Suppressor macrophage treated with lipopolysaccharide for 4 hours (primary cell): ENCODE measurements at regions not wholly inside any gene's neighbourhood (a gene's known extent, or its start where the extent isn't known, plus 50 kb on each side); places are given as distances from the start of the nearest gene placed in this dataset.
"Not testable (repeated sequence)": the region's sequence is repeated elsewhere in the genome, so short reads cannot be mapped to it uniquely, and the experiment has no call there.

Experiments
- DNase-seq: peaks from one replicate; pipeline ENCODE4 v3.0.0-alpha.2; 2020

- no peak for DNase-seq
These were observed 224.0 kb upstream of the FERD3L start for GRCh38 chr7:19369182-19369581.

DNA sequence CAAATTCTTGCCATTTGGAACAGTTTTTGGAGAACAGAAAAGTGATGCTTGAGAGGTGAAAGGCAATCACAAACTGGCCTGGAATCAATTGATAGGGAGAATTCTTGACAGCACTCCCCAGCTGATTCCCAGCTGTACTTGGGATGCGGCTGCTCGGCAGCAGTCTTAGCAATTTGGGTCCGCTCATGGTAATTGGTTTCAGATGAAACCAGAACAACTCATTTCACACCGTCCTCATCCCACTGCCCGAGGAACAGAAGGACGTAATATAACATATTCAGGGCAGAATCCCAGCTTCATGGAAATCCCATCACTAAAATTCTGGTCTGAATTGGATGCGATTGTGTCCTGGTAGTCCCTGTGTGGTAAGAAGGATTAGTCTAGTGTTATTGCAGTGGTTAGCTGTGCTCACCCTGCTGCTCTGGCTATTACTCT, 223.3 kb upstream of the FERD3L start:
- no peak for DNase-seq

- DNase-seq = no peak
These were observed 219.7 kb upstream of the FERD3L start for GRCh38 chr7:19364950-19365349.

- DNase-seq = no peak
These were observed 216.9 kb upstream of the FERD3L start for GRCh38 chr7:19362099-19362498.

GRCh38 chr7:19353180-19353579, 208.0 kb upstream of the FERD3L start:
- DNase-seq = no peak

DNA sequence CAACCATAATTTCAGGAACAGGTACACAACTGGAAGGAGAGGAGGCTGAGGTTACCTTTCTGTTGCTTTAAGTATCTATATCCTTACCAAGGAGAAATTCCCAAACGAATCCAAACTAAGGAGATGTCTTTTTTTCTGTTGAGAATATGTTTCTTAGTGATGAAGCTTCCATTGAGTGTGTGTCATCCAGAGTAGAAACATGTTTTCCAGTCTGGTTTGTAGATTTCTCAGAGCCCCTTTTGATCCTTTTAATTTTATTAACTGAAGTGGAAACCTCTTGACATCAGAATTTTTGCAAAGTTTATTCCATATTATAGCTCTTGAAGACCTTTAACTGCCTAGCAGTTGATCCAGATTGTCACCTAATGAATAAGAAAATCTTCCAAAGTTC, 207.1 kb upstream of the FERD3L start:
- no peak for DNase-seq

DNA sequence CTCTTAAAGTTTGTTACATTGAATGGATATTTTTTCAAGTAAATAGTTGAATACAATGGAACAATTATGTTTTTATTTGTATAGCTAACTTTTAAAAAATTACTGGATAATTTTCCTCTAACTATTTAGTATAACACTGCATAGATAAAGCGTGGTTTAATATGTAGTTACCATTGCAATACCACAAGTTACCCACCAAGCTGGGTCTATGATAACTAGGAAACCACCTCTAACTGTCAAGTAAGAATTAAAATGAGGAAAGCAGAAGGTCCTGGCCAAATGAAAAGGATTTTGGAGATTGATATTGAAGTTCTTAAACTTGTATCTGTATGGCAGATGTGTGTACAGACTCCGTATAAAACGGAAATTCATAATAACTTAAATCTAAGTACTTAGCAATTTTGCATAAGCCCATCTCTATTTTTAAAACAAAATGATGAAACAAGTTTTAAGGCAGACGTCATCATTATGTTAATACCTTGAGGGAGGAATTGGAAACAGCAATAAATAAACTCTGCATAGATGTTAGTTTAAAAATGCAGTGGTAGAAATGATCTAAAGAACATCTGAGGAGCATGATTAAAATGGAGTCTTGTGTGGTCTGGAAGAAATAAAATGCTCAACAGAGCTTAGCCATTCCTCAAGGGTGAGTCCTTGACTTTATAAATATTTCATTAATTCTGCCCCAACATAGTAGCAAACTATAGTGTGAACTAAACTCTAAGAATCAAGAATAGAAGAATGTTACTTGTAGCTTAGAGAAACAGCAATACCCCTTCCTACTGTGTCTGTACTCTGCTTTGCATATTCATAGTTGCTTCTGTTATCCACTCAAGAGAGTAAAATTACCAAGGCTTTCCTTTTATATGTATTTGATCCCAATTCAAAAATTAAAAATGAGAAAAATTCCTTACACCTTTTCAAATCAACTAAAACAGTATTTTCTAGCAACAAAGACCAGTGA, 206.4 kb upstream of the FERD3L start:
- DNase-seq = no peak

DNA sequence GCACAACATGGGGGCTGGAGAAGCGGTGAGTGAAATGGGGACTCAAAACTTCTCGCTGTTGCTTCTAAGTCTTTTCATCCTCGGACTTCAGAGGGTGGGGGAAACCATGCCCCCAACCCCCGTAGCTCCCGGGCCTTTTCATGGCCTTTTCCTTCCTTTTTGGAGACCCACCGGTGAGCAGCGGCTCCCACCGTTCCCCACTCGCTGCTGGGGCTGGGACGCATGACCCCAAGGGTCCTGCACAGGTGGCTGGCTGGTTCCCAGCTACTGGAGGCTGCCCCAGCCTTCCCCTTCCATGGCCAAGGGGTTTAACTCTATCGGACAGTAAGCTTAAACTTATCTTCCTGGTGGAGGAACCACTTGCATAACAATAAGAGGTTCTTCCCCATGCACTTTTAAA, 194.3 kb upstream of the FERD3L start:
- no peak for DNase-seq

DNA sequence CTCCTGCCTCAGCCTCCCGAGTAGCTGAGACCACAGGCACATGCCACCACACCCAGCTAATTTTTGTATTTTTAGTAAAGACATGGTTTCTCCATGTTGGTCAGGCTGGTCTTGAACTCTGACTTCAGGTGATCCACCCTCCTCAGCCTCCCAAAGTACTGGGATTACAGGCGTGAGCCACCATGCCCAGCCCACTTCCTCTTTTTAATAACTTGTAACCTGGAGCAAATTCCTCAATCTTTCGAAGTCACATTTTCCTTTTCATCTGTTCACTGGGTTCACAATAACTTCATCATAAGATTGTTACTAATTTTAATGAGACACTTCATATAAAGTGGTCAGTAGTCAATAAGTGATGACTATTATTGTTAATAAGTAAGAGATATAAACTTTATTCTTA, 193.3 kb upstream of the FERD3L start:
- DNase-seq = not testable (repeated sequence)

DNA sequence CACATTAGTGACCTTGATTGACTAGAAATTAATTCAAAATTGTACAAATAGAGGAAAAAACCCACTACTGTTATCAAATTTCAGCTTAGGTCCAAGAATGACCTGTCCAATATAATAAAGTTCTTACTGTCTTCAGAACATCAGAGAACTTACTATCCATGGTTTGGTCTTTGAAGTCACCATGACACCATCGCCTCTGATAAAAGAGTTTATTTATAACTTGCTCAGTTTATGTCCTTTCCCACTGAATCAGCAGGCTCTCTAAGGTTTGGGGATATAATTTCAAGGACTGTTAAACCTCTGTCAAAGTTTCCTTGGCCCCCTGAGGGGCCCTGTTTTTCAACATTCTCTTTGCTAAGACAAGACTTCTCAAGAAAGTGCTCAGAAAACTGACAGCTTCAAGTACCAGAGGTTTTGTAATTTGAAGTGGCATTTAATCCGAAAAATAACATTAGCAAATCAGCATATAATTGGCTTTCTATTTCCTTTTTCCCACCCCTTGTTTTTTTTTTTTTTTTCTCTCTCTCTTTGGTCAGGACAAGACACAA, 191.7 kb upstream of the FERD3L start:
- no peak for DNase-seq

- no peak for DNase-seq
These were observed 188.5 kb upstream of the FERD3L start for GRCh38 chr7:19333706-19334105.

GRCh38 chr7:19327018-19327417, 181.8 kb upstream of the FERD3L start:
- DNase-seq = no peak

GRCh38 chr7:19322002-19322401, 176.8 kb upstream of the FERD3L start:
- DNase-seq = no peak

DNA sequence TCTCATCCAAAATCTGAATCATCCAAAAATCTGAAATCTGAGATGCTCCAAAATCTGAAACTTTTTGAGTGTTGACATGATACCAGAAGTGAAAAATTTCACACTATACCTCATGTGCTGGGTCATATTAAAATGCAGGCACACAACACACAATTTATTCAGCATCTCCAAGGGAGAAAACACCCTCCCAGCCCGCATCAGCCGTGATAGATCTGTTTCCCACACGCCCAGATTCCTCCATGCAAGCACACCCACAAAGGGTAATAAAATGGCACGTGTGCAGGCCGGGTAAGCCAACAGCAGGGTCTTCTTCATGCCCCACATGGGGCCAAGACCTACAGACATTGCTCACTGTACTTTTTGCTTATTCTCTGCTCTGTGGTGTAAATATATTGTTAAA, 173.1 kb upstream of the FERD3L start:
- no peak for DNase-seq

GRCh38 chr7:19317461-19317860, 172.2 kb upstream of the FERD3L start:
- no peak for DNase-seq

DNA sequence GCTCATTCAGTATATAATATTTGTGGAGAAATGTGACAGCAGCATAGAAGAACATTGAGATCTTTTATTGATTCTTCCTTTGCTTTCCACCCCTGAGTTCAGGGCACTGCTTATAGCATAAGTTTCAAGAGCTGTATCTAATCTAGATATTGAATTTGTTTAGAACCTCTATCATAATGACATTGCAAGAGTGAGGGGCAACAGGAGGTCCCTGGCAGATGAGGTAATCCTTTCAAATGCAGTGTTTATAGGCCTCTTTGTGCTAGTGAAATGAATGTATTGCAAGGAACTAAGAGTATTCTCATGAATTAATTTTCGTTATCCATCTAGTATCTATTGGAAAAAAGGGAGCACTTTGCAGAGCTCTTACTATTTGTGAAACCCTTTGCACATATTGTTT, 167.2 kb upstream of the FERD3L start:
- no peak for DNase-seq

GRCh38 chr7:19307554-19307953, 162.3 kb upstream of the FERD3L start:
- no peak for DNase-seq

DNA sequence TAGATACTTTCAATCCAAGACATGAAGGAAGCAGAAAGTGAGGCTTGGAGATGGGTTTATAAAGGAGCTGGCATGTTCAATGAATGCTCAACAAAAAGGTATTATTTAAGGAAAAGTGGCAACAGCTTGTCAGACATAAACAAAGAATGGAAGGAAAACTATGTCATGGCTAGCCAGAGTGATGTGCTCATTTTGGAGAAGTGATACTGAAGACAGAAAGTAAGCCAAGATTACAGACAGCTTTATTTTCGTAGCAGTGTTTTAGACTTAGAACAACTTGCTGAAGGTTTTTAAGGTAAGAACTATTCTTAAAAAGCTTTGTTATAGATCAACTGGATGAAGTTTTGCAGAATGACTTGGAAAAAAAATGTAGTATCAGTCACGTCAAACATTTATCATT, 160.5 kb upstream of the FERD3L start:
- DNase-seq = no peak

- DNase-seq = no peak
These were observed 158.9 kb upstream of the FERD3L start for GRCh38 chr7:19304086-19304485.

DNA sequence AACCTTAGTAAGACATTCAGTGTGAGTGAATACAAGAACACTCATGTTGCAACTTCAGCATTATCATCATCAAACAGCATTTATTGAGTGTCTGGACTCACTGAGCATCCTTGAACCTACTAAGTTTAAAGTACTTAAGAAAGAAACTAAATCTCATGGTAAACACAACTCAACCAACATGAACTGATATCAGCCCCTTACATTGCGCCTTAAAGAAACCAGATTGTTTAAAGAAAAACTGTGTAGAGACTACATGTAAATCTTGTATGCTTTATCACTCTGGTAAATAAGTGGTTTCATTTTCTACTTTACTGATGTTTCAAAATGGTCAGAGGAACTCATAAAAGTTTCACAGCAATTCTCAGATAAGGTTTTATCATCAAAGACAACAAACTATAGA, 157.5 kb upstream of the FERD3L start:
- no peak for DNase-seq

GRCh38 chr7:19296617-19297016, 151.4 kb upstream of the FERD3L start:
- no peak for DNase-seq

- DNase-seq = no peak
These were observed 150.2 kb upstream of the FERD3L start for GRCh38 chr7:19295376-19295775.

- DNase-seq = no peak
These were observed 149.4 kb upstream of the FERD3L start for GRCh38 chr7:19294619-19295018.

DNA sequence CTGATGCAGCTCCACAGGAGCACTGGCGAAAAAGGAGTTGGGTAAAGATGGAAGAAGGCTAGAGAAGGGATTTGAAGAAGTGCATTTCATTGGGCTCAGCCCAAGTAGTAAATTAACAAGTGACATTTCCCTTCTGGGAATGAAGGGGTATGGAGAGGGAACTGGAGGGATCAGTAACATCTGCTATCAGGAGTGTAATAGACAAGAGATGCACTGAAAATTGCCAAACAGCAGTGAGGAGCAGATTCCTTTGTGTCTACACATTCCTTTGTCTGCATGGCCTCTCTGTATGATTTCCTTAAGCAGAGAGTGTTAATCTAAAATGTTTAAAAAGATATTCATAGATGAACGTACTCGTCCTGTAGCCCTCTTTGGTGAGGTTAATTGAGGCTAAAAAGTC, 148.2 kb upstream of the FERD3L start:
- no peak for DNase-seq

DNA sequence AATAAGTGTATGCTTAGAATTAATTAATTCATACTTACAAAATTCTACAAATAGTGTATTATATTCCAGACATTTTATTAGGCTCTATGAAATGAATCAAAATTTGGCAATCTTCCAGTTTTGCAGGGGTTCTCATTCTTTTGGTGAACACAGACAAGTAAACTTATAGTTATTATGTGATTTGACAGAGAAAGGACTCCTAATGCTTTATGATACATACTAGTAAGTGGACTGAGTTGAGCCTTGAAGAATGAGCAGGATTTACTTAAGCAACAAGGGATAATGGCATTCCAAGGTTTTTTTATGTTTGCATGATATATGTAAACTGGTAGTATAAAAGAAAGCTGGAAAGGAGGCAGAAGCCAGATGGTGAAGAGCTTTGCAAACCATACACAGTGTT, 145.7 kb upstream of the FERD3L start:
- DNase-seq = no peak
